ENCODE measurements at regions not wholly inside any gene's neighbourhood (a gene's known extent, or its start where the extent isn't known, plus 50 kb on each side); places are given as distances from the start of the nearest gene placed in this dataset.

- Histone ChIP-seq H3K9me3 (ENCODE audit: low read length) (no peaks in the 10 kb centered on the region), H3K27ac (ENCODE audit: extremely low read length, insufficient read depth, low read length) (no peak overlapping the region), H3K4me2 (ENCODE audit: low read depth, low read length) (no peak overlapping the region), H3K4me1 (ENCODE audit: insufficient read depth, low read length) (no peaks in the 10 kb centered on the region), H3K36me3 (replicated peaks in 1 of 2; ENCODE audit: control insufficient read depth in 1 of 2, insufficient read depth in 2 of 2, low read length in 2 of 2) (no peaks in the 10 kb centered on the region), H4K20me1 (ENCODE audit: insufficient read depth, low read length) (no peaks in the 10 kb centered on the region), H3K4me3 (replicated peaks in 1 of 3; ENCODE audit: insufficient read depth in 1 of 3, low read depth in 2 of 3, low read length in 3 of 3) (no peak overlapping the region), H3K9ac (ENCODE audit: insufficient read depth, low read depth, low read length) (no peak overlapping the region), H3K79me2 (ENCODE audit: insufficient read depth, low read length) (no peaks in the 10 kb centered on the region), H2AFZ (ENCODE audit: low read length) (no peak overlapping the region), H3K27me3 (ENCODE audit: control insufficient read depth in 1 of 2, insufficient read depth in 2 of 2, low read length in 2 of 2) (no peaks in the 10 kb centered on the region)
- CTCF ChIA-PET (ENCODE audit: low intra/inter-chr PET ratio, low total read pairs): no interaction called here
- in situ Hi-C loops (cut with HindIII; ENCODE audit: extremely low pct_ligation_motif_present, low pct_unique_long_range_greater_than_20kb): no loop called here
- FAIRE-seq (no peak), ATAC-seq (peak; percentile 78), DNase-seq (ENCODE audit: low spot score) (no peak)
- POLR2A ChIA-PET: no interaction called here
- intact Hi-C loops (cut with micrococcal nuclease; ENCODE audit: unreplicated experiment): no loop called here
- no TSS peak for BruUV-seq (replicated peaks)
- TF ChIP-seq ELF1 (CRISPR knock-in tag; IDR thresholded peaks at IDR 0.05): no peak
- TF ChIP-seq, protein P1, sequence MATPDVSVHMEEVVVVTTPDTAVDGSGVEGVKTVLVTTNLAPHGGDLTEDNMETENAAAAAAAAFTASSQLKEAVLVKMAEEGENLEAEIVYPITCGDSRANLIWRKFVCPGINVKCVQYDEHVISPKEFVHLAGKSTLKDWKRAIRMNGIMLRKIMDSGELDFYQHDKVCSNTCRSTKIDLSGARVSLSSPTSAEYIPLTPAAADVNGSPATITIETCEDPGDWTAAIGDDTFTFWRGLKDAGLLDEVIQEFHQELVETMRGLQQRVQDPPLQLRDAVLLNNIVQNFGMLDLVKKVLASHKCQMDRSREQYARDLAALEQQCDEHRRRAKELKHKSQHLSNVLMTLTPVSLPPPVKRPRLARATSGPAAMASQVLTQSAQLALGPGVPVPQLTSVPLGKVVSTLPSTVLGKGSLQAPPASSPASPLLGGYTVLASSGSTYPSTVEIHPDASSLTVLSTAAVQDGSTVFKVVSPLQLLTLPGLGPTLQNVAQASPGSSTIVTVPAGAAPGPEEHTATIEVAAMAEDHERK (CRISPR knock-in tag; IDR thresholded peaks at IDR 0.05; ENCODE audit: low read depth): no peak
- TF ChIP-seq, protein P2, sequence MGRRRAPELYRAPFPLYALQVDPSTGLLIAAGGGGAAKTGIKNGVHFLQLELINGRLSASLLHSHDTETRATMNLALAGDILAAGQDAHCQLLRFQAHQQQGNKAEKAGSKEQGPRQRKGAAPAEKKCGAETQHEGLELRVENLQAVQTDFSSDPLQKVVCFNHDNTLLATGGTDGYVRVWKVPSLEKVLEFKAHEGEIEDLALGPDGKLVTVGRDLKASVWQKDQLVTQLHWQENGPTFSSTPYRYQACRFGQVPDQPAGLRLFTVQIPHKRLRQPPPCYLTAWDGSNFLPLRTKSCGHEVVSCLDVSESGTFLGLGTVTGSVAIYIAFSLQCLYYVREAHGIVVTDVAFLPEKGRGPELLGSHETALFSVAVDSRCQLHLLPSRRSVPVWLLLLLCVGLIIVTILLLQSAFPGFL (CRISPR knock-in tag; IDR thresholded peaks at IDR 0.05): no peak
- TF ChIP-seq, protein P3, sequence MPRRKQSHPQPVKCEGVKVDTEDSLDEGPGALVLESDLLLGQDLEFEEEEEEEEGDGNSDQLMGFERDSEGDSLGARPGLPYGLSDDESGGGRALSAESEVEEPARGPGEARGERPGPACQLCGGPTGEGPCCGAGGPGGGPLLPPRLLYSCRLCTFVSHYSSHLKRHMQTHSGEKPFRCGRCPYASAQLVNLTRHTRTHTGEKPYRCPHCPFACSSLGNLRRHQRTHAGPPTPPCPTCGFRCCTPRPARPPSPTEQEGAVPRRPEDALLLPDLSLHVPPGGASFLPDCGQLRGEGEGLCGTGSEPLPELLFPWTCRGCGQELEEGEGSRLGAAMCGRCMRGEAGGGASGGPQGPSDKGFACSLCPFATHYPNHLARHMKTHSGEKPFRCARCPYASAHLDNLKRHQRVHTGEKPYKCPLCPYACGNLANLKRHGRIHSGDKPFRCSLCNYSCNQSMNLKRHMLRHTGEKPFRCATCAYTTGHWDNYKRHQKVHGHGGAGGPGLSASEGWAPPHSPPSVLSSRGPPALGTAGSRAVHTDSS (CRISPR knock-in tag; conservative IDR thresholded peaks at IDR 0.05): no peak
- TF ChIP-seq MEIS2 (CRISPR knock-in tag; IDR thresholded peaks at IDR 0.05): no peak
- TF ChIP-seq GPN1 (CRISPR knock-in tag; IDR thresholded peaks at IDR 0.05; ENCODE audit: borderline replicate concordance): no peak
- no peak for TF ChIP-seq WIZ (CRISPR knock-in tag; IDR thresholded peaks at IDR 0.05)
- no peak for TF ChIP-seq MBNL3 (CRISPR knock-in tag; conservative IDR thresholded peaks at IDR 0.05)
- TF ChIP-seq ZEB1 (IDR thresholded peaks at IDR 0.05; ENCODE audit: insufficient replicate concordance, low read depth): no peak
- TF ChIP-seq JDP2 (CRISPR knock-in tag; IDR thresholded peaks at IDR 0.05; ENCODE audit: borderline replicate concordance): no peak
- TF ChIP-seq TCF7 (IDR thresholded peaks at IDR 0.05; ENCODE audit: low read depth): no peak
- no peak for TF ChIP-seq PAWR (CRISPR knock-in tag; IDR thresholded peaks at IDR 0.05; ENCODE audit: borderline replicate concordance)
- no peak for TF ChIP-seq U2AF2 (IDR thresholded peaks at IDR 0.05; ENCODE audit: low read depth, low read length)
- no peak for TF ChIP-seq ZBTB34 (CRISPR knock-in tag; IDR thresholded peaks at IDR 0.05)
- TF ChIP-seq, protein P4, sequence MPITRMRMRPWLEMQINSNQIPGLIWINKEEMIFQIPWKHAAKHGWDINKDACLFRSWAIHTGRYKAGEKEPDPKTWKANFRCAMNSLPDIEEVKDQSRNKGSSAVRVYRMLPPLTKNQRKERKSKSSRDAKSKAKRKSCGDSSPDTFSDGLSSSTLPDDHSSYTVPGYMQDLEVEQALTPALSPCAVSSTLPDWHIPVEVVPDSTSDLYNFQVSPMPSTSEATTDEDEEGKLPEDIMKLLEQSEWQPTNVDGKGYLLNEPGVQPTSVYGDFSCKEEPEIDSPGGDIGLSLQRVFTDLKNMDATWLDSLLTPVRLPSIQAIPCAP (CRISPR knock-in tag; IDR thresholded peaks at IDR 0.05; ENCODE audit: low read depth): no peak
- TF ChIP-seq DDIT3 (CRISPR knock-in tag; IDR thresholded peaks at IDR 0.05): no peak
- TF ChIP-seq HOXA7 (CRISPR knock-in tag; IDR thresholded peaks at IDR 0.05): no peak
- 3% methylated on average over 4 of the region's 4 CpGs for WGBS (ENCODE audit: low lambda C conversion rate)
Measured at GRCh38 chr3:177906126-177906511, 630.1 kb upstream of the KCNMB2 start.
